ENCODE measurements at regions not wholly inside any gene's neighbourhood (a gene's known extent, or its start where the extent isn't known, plus 50 kb on each side); places are given as distances from the start of the nearest gene placed in this dataset.

- peak; percentile 95 for TF ChIP-seq ATF3 (IDR thresholded peaks at IDR 0.05)
- peak; percentile 86; the same call in 1 of the 2 replicates for TF ChIP-seq ATF3 (CRISPR knock-in tag; conservative IDR thresholded peaks at IDR 0.05)
- no peak for TF ChIP-seq KAT2B (IDR thresholded peaks at IDR 0.05; ENCODE audit: low read depth, low read length)
- TF ChIP-seq THRAP3 (IDR thresholded peaks at IDR 0.05; ENCODE audit: borderline replicate concordance), result no peak
- TF ChIP-seq ZNF740 (CRISPR knock-in tag; IDR thresholded peaks at IDR 0.05), result no peak
- no peak for TF ChIP-seq ZNF740 (tag; IDR thresholded peaks at IDR 0.05)
- TF ChIP-seq GTF3C2 (IDR thresholded peaks at IDR 0.05; ENCODE audit: borderline replicate concordance, extremely low read depth, insufficient read length), result no peak
- no peak for TF ChIP-seq E2F4 (CRISPR knock-in tag; IDR thresholded peaks at IDR 0.05; ENCODE audit: low read depth)
- no peak for TF ChIP-seq HEY1 (CRISPR knock-in tag; IDR thresholded peaks at IDR 0.05; ENCODE audit: borderline replicate concordance)
- TF ChIP-seq PHF21A (IDR thresholded peaks at IDR 0.05; ENCODE audit: borderline replicate concordance, low read depth), result no peak
- TF ChIP-seq ZNF3 (CRISPR knock-in tag; IDR thresholded peaks at IDR 0.05), result no peak
- TF ChIP-seq ELF2 (CRISPR knock-in tag; IDR thresholded peaks at IDR 0.05), result no peak
- peak; percentile 57; the same call in 1 of the 2 replicates for TF ChIP-seq ZNF583 (CRISPR knock-in tag; IDR thresholded peaks at IDR 0.05)
- TF ChIP-seq HDGF (IDR thresholded peaks at IDR 0.05), result no peak
- no peak for TF ChIP-seq ZNF507 (tag; conservative IDR thresholded peaks at IDR 0.05)
- no peak for TF ChIP-seq ZBTB8A (IDR thresholded peaks at IDR 0.05; ENCODE audit: partially characterized antibody)
- TF ChIP-seq BHLHE40 (IDR thresholded peaks at IDR 0.05; ENCODE audit: low read length), result peak; percentile 85
- TF ChIP-seq HDAC8 (tag; IDR thresholded peaks at IDR 0.05), result no peak
- TF ChIP-seq HOXB6 (CRISPR knock-in tag; IDR thresholded peaks at IDR 0.05; ENCODE audit: borderline replicate concordance), result no peak
- no peak for TF ChIP-seq E4F1 (CRISPR knock-in tag; IDR thresholded peaks at IDR 0.05; ENCODE audit: borderline replicate concordance)
- no peak for TF ChIP-seq CBX2 (IDR thresholded peaks at IDR 0.05; ENCODE audit: insufficient read depth, low read length, poor library complexity, severe bottlenecking)
- peak; percentile 81 for TF ChIP-seq ZNF589 (CRISPR knock-in tag; IDR thresholded peaks at IDR 0.05; ENCODE audit: low read depth)
Measured at GRCh38 chr2:83971547-83971946, 487.5 kb downstream of the SUCLG1 start (continued).
